ENCODE measurements at regions not wholly inside any gene's neighbourhood (a gene's known extent, or its start where the extent isn't known, plus 50 kb on each side); places are given as distances from the start of the nearest gene placed in this dataset.

- Histone ChIP-seq H3K36me3 (no peaks in the 10 kb centered on the region), H3K27ac (no peak overlapping the region), H3K4me3 (no peak overlapping the region), H3K4me1 (no peaks in the 10 kb centered on the region), H3K27me3 (no peaks in the 10 kb centered on the region), H3K9me3 (no peaks in the 10 kb centered on the region)
- TF ChIP-seq CTCF (IDR thresholded peaks at IDR 0.05 in 4 of 5, conservative IDR thresholded peaks at IDR 0.05 in 1 of 5) (no peak), POLR2A (IDR thresholded peaks at IDR 0.05) (no peak)
- in situ Hi-C loops (cut with MboI; ENCODE audit: low sequenced_read_pairs in 4 of 4), result loop anchor here in 1 of 4 donors (25.0 kb wide), 1 partner anchor 97 kb away; no protein-coding TSS in a partner anchor
- DNase-seq (no peak), ATAC-seq (no peak)
- intact Hi-C loops (cut with DNase I; ENCODE audit: low total_unique reads), result no loop called here
Observed at GRCh38 chr4:35789899-35790574, 454.3 kb downstream of the ARAP2 start.

GRCh38 chr4:35793045-35793722 lies 451.1 kb downstream of the ARAP2 start:
- no peaks in the 10 kb centered on the region for H3K27me3 ChIP-seq
- ATAC-seq (no peak), DNase-seq (no peak)
- no peaks in the 10 kb centered on the region for H3K36me3 ChIP-seq
- intact Hi-C loops (cut with DNase I; ENCODE audit: low total_unique reads), result no loop called here
- in situ Hi-C loops (cut with MboI; ENCODE audit: low sequenced_read_pairs in 4 of 4), result loop anchor here in 1 of 4 donors (25.0 kb wide), 1 partner anchor 94 kb away; no protein-coding TSS in a partner anchor
- H3K9me3 ChIP-seq, result no peaks in the 10 kb centered on the region
- H3K4me3 ChIP-seq, result no peak overlapping the region
- TF ChIP-seq CTCF (IDR thresholded peaks at IDR 0.05 in 4 of 5, conservative IDR thresholded peaks at IDR 0.05 in 1 of 5) (no peak), POLR2A (IDR thresholded peaks at IDR 0.05) (no peak)
- no peaks in the 10 kb centered on the region for H3K4me1 ChIP-seq
- no peak overlapping the region for H3K27ac ChIP-seq

DNA sequence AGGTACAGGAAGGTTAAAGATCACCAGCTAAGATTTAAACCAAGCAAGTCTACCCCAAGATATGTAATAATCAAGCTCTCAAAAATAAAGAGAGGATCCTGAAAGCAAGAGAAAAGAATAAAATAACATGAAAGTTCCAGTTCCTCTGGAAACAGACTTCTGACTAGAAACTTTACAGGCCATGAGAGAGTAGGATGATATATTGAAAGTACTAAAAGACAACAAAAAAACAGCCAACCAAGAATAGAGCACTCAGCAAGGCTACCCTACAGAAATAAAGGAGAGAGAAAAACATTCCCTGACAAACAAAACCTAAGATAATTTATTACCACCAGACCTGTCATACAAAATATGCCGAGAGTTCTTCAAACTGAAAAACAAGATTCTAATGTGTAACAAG lies 450.5 kb downstream of the ARAP2 start:
- H3K4me1 ChIP-seq, result no peaks in the 10 kb centered on the region
- no peak for TF ChIP-seq POLR2A (IDR thresholded peaks at IDR 0.05)
- TF ChIP-seq CTCF (IDR thresholded peaks at IDR 0.05 in 4 of 5, conservative IDR thresholded peaks at IDR 0.05 in 1 of 5), result no peak
- H3K36me3 ChIP-seq, result no peaks in the 10 kb centered on the region
- H3K4me3 ChIP-seq, result no peak overlapping the region
- H3K27me3 ChIP-seq, result no peaks in the 10 kb centered on the region
- in situ Hi-C loops (cut with MboI; ENCODE audit: low sequenced_read_pairs in 4 of 4), result loop anchor here in 1 of 4 donors (25.0 kb wide), 1 partner anchor 94 kb away; no protein-coding TSS in a partner anchor
- ATAC-seq (no peak), DNase-seq (no peak)
- H3K27ac ChIP-seq, result no peak overlapping the region
- H3K9me3 ChIP-seq, result no peaks in the 10 kb centered on the region
- intact Hi-C loops (cut with DNase I; ENCODE audit: low total_unique reads), result no loop called here

DNA sequence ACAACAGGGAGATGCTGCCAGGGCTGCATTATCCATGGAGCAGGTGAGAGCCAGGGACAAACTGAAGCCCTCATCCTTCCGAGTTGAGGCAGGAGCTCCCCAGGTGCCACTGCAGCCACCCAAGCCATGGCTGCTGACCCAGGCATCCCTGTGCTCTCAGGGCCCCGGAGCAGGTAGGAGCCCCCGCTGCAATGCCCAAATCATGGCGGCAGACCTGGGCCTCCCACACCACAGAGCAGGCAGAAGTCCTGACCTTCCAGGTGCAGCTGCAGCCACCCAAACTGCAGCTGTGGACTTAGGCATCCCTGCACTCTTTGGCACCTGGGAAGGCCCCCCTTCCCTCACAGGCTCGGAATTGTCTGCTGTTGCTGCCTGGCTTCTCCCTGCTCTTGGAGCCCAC lies 443.6 kb downstream of the ARAP2 start:
- Histone ChIP-seq H3K27me3 (no peaks in the 10 kb centered on the region), H3K4me3 (no peak overlapping the region), H3K4me1 (no peaks in the 10 kb centered on the region), H3K27ac (no peak overlapping the region), H3K36me3 (no peaks in the 10 kb centered on the region), H3K9me3 (no peaks in the 10 kb centered on the region)
- no peak for ATAC-seq
- intact Hi-C loops (cut with DNase I; ENCODE audit: low total_unique reads), result no loop called here
- in situ Hi-C loops (cut with MboI; ENCODE audit: low sequenced_read_pairs in 4 of 4), result no loop called here
- no peak for DNase-seq
- TF ChIP-seq CTCF (IDR thresholded peaks at IDR 0.05 in 4 of 5, conservative IDR thresholded peaks at IDR 0.05 in 1 of 5), result no peak
- TF ChIP-seq POLR2A (IDR thresholded peaks at IDR 0.05), result no peak
